IMR-90 (cell line): ENCODE measurements at regions not wholly inside any gene's neighbourhood (a gene's known extent, or its start where the extent isn't known, plus 50 kb on each side); places are given as distances from the start of the nearest gene placed in this dataset.

ENCODE experiments used
- ATAC-seq: fragments of 200-7000 bp; cut with Tn5 transposase; 2 replicates; pipeline ENCODE4 v1.9.1; 2020; ENCODE audit warnings: low read depth, mild to moderate bottlenecking, moderate library complexity
- BruUV-seq: library from RNA; stranded (reverse); fragments of 400-500 nt; replicated peaks from 2 replicates; lab custom pipeline; 2021; lab: Mats Ljungman, UMichigan
- CTCF ChIA-PET: fragments of 300-600 bp; formaldehyde crosslinking; extraction: SDS; loops from one replicate; lab custom pipeline; 2021; ENCODE audit warnings: antibody characterized with exemption; lab: Yijun Ruan, JAX
- POLR2A ChIA-PET: fragments of 300-600 bp; sonication (Branson Sonifier 250); formaldehyde crosslinking; loops from one replicate; lab custom pipeline; 2022; ENCODE audit warnings: antibody characterized with exemption; ENCODE audit not compliant: unreplicated experiment; lab: Charles Lee
- DNase-seq: peaks from one replicate; pipeline ENCODE4 v3.0.0; 2013
- H2AFZ ChIP-seq: replicated peaks from 2 replicates; pipeline ENCODE3; 2013; ENCODE audit warnings: low read length, mild to moderate bottlenecking; ENCODE audit not compliant: poor library complexity
- H2AK5ac ChIP-seq: 2 replicates; pipeline ENCODE4 v1.6.1; 2013; ENCODE audit warnings: low read depth, low read length, inconsistent platforms
- H2AK9ac ChIP-seq: replicated peaks from 2 replicates; pipeline ENCODE3; 2013; ENCODE audit warnings: mild to moderate bottlenecking, low read depth, low read length, moderate library complexity; ENCODE audit not compliant: poor library complexity
- H2BK120ac ChIP-seq: 2 replicates; pipeline ENCODE4 v1.6.1; 2013; ENCODE audit warnings: low read depth, low read length, inconsistent platforms
- H2BK15ac ChIP-seq: 3 replicates; pipeline ENCODE4 v1.6.1; 2013; ENCODE audit warnings: low read depth, low read length, inconsistent platforms
- H2BK20ac ChIP-seq: 2 replicates; pipeline ENCODE4 v1.6.1; 2013; ENCODE audit warnings: low read depth, mild to moderate bottlenecking, inconsistent platforms, low read length, moderate library complexity
- H2BK5ac ChIP-seq: 2 replicates; pipeline ENCODE4 v1.6.1; 2013; ENCODE audit warnings: mild to moderate bottlenecking, low read depth, low read length, inconsistent platforms; ENCODE audit not compliant: poor library complexity, severe bottlenecking
- H3K14ac ChIP-seq: replicated peaks from 2 replicates; pipeline ENCODE4 v1.6.1; 2013; ENCODE audit warnings: low read depth, low read length, inconsistent platforms
- H3K18ac ChIP-seq: 2 replicates; pipeline ENCODE4 v1.6.1; 2013; ENCODE audit warnings: low read depth, low read length, control low read depth
- H3K23ac ChIP-seq: 2 replicates; pipeline ENCODE4 v1.6.1; 2013; ENCODE audit warnings: low read depth, low read length, inconsistent platforms
- H3K27ac ChIP-seq: 2 replicates; pipeline ENCODE4 v1.5.1; 2013; ENCODE audit warnings: mild to moderate bottlenecking, control low read depth, low read length; ENCODE audit not compliant: insufficient read depth
- H3K27me3 ChIP-seq: 2 replicates; pipeline ENCODE4 v1.6.1; 2013; ENCODE audit warnings: low read length; ENCODE audit not compliant: control insufficient read depth, insufficient read depth
- H3K36me3 ChIP-seq: 2 replicates; pipeline ENCODE4 v1.6.1; 2013; ENCODE audit warnings: low read length, mixed read lengths; ENCODE audit not compliant: control insufficient read depth, insufficient read depth
- H3K4ac ChIP-seq: 2 replicates; pipeline ENCODE4 v1.6.1; 2013; ENCODE audit warnings: low read depth, low read length, inconsistent platforms
- H3K4me1 ChIP-seq: 2 replicates; pipeline ENCODE4 v1.6.1; 2013; ENCODE audit warnings: low read length, mixed read lengths; ENCODE audit not compliant: control insufficient read depth, insufficient read depth
- H3K4me2 ChIP-seq: 2 replicates; pipeline ENCODE4 v1.6.1; 2013; ENCODE audit warnings: low read depth, mild to moderate bottlenecking, control low read depth, low read length, moderate library complexity
- H3K4me3 ChIP-seq: 2 replicates; pipeline ENCODE4 v1.5.1; 2013; ENCODE audit warnings: low read depth, mild to moderate bottlenecking, control low read depth, low read length, moderate library complexity; ENCODE audit not compliant: insufficient read depth
- H3K56ac ChIP-seq: 2 replicates; pipeline ENCODE4 v1.6.1; 2013; ENCODE audit warnings: low read length, inconsistent platforms; ENCODE audit not compliant: insufficient read depth; ENCODE audit errors: extremely low read depth
- H3K79me1 ChIP-seq, 2 experiments: 2 replicates each; pipeline ENCODE4 v1.6.1; 2013; ENCODE audit warnings: low read length in 2 of 2, inconsistent platforms in 1 of 2, low read depth in 1 of 2
- H3K9ac ChIP-seq: 2 replicates; pipeline ENCODE4 v1.6.1; 2013; ENCODE audit warnings: low read depth, low read length, control low read depth
- H3K9me1 ChIP-seq: 2 replicates; pipeline ENCODE4 v1.6.1; 2013; ENCODE audit warnings: low read length, inconsistent platforms; ENCODE audit not compliant: insufficient read depth
- H3K9me3 ChIP-seq: 2 replicates; pipeline ENCODE4 v1.6.1; 2013; ENCODE audit warnings: low read length; ENCODE audit not compliant: control insufficient read depth, insufficient read depth
- H4K20me1 ChIP-seq: 2 replicates; pipeline ENCODE4 v1.6.1; 2013; ENCODE audit warnings: low read length, inconsistent platforms; ENCODE audit not compliant: insufficient read depth
- H4K5ac ChIP-seq: 2 replicates; pipeline ENCODE4 v1.6.1; 2013; ENCODE audit warnings: mild to moderate bottlenecking, low read depth, low read length, control low read depth
- H4K8ac ChIP-seq, 2 experiments: 2 replicates each; pipeline ENCODE4 v1.6.1; 2013; ENCODE audit warnings: low read depth in 2 of 2, low read length in 2 of 2, control low read depth in 1 of 2, inconsistent platforms in 1 of 2
- H4K91ac ChIP-seq: 2 replicates; pipeline ENCODE4 v1.6.1; 2013; ENCODE audit warnings: low read depth, low read length, inconsistent platforms; ENCODE audit not compliant: insufficient read depth
- BHLHE40 ChIP-seq: fragments of 150-350 bp; IDR thresholded peaks from 2 replicates; pipeline ENCODE4 v1.6.1; 2016; ENCODE audit warnings: mild to moderate bottlenecking, low read depth, low read length
- CEBPB ChIP-seq: IDR thresholded peaks from 2 replicates; pipeline ENCODE4 v1.6.1; 2012; ENCODE audit warnings: low read depth, low read length, improper control_type of control experiment
- CHD1 ChIP-seq: IDR thresholded peaks from 2 replicates; pipeline ENCODE4 v1.6.1; 2012; ENCODE audit warnings: low read depth, low read length, improper control_type of control experiment
- FOS ChIP-seq: fragments of 150-350 bp; IDR thresholded peaks from 2 replicates; pipeline ENCODE4 v1.6.1; 2016; ENCODE audit warnings: low read depth, low read length
- MAFK ChIP-seq: IDR thresholded peaks from 2 replicates; pipeline ENCODE4 v1.6.1; 2012; ENCODE audit warnings: low read depth, low read length, improper control_type of control experiment
- MAZ ChIP-seq: IDR thresholded peaks from 2 replicates; pipeline ENCODE4 v1.6.1; 2012; ENCODE audit warnings: low read depth, mild to moderate bottlenecking, low read length, improper control_type of control experiment, moderate library complexity, borderline replicate concordance
- MXI1 ChIP-seq: IDR thresholded peaks from 2 replicates; pipeline ENCODE4 v1.6.1; 2012; ENCODE audit warnings: low read depth, mild to moderate bottlenecking, low read length, moderate library complexity, borderline replicate concordance
- NFE2L2 ChIP-seq: fragments of 150-350 bp; IDR thresholded peaks from 2 replicates; pipeline ENCODE4 v1.6.1; 2016; ENCODE audit warnings: low read depth, mild to moderate bottlenecking, low read length
- POLR2A ChIP-seq: IDR thresholded peaks from 2 replicates; pipeline ENCODE4 v1.6.1; 2012; ENCODE audit warnings: mild to moderate bottlenecking, low read depth, low read length
- RAD21 ChIP-seq: IDR thresholded peaks from 2 replicates; pipeline ENCODE4 v1.6.1; 2012; ENCODE audit warnings: low read length, improper control_type of control experiment
- RCOR1 ChIP-seq: IDR thresholded peaks from 2 replicates; pipeline ENCODE4 v1.6.1; 2012; ENCODE audit warnings: mild to moderate bottlenecking, low read length, improper control_type of control experiment; ENCODE audit not compliant: insufficient replicate concordance
- RFX5 ChIP-seq: IDR thresholded peaks from 2 replicates; pipeline ENCODE4 v1.8.0; 2012; ENCODE audit warnings: low read depth, mild to moderate bottlenecking, low read length, moderate library complexity
- SMC3 ChIP-seq: fragments of 150-350 bp; IDR thresholded peaks from 2 replicates; pipeline ENCODE4 v1.6.1; 2016; ENCODE audit warnings: low read depth, mild to moderate bottlenecking, antibody characterized with exemption, low read length, moderate library complexity
- WGBS, 2 experiments: methylation state at CpG; one replicate each; pipeline versions ENCODE4 v1.1.5 to v1.1.7; 2013; ENCODE audit warnings: missing lambda C conversion rate in 2 of 2; ENCODE audit not compliant: insufficient read length in 1 of 2; ENCODE audit errors: extremely low coverage in 2 of 2; 5-methylcytosine and 5-hydroxymethylcytosine counted together
- dilution Hi-C: fragments of 300-500 bp; cut with HindIII; formaldehyde crosslinking; loops from one replicate; pipeline ENCODE4 v1.14.3; 2018; ENCODE audit warnings: low sequenced_read_pairs; ENCODE audit not compliant: unreplicated experiment
- in situ Hi-C: fragments of 300-500 bp; cut with MboI; formaldehyde crosslinking; loops from 3 replicates; pipeline ENCODE4 v1.14.3; 2019; ENCODE audit warnings: low sequenced_read_pairs, inconsistent platforms, mixed read lengths
- intact Hi-C: fragments of 100-400 bp; cut with micrococcal nuclease; formaldehyde crosslinking; loops from 2 replicates; pipeline ENCODE4 v1.10.0; 2022
- TF ChIP-seq, protein P1 (sequence below): fragments of 150-350 bp; IDR thresholded peaks from 2 replicates; pipeline ENCODE4 v1.6.1; 2017; ENCODE audit warnings: mild to moderate bottlenecking, antibody characterized with exemption, low read length, low read depth
- TF ChIP-seq, protein P2 (sequence below): fragments of 150-350 bp; IDR thresholded peaks from 2 replicates; pipeline ENCODE4 v1.6.1; 2016; ENCODE audit warnings: low read depth, mild to moderate bottlenecking, low read length, moderate library complexity, borderline replicate concordance

DNA sequence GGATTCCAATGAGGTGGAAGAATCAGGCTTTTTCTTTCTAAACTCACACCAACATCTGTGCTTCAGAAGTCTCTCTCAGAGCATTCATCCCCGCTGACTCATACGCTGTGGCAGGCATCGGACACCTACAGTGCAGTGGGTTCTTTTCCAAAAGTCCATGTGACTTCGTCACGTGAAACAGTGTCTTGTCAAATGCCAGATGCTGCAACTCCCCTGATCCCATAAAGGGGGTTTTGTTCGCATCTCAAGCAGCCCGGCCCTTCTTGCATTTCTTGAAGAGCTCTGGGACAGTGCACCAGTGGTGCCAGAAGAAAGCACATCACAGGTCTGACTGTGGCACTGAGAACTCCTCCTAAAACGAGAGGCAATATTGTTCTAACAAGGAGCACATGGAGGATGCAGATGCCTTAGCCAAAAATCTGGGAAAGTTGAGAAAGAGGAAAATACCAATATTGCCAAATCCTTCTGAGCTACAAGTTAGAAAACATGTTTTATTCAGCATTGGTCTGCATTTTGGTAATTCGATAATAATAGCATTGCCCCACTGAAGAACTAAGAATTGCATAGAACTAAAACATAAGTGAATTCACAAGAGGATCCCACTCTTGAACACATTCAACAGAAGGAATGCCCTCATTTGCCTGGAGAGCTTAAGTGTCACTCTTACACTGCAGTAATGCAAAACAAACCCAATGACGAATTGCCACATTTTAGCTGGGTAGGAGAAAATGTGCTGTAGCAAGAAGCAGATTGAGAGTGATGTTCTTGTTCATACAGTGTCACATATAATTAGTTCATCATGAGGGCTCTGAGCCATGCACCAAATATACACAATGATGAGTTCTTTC is 204.4 kb downstream of the CXCL12 start:
- Histone ChIP-seq H2AK9ac (no peak overlapping the region), H2BK15ac (no peak overlapping the region), H2AK5ac (no peak overlapping the region), H2BK5ac (no peak overlapping the region), H4K20me1 (no peaks in the 10 kb centered on the region), H4K8ac (0 out of 4 replicates have a peak overlapping the region, but pooled peaks of 1 of the 2 experiments have one; percentile 4), H3K27me3 (no peaks in the 10 kb centered on the region), H3K4me3 (no peak overlapping the region), H3K36me3 (no peaks in the 10 kb centered on the region), H3K23ac (no peak overlapping the region), H3K9me3 (no peaks in the 10 kb centered on the region), H3K9ac (no peak overlapping the region), H3K56ac (no peak overlapping the region), H4K5ac (no peak overlapping the region), H3K4me1 (peaks cover 7% of the 10 kb centered on the region), H4K91ac (no peak overlapping the region), H2BK20ac (0 out of 2 replicates have a peak overlapping the region, but pooled peaks have one; percentile 20), H3K79me1 (no peaks in the 10 kb centered on the region), H3K14ac (no peak overlapping the region), H3K27ac (no peak overlapping the region), H3K4me2 (no peak overlapping the region; the same call in 1 of the 2 replicates), H3K9me1 (peaks cover 12% of the 10 kb centered on the region), H3K18ac (no peak overlapping the region), H3K4ac (no peak overlapping the region), H2AFZ (peak overlapping the region; percentile 50), H2BK120ac (no peak overlapping the region)
- intact Hi-C loops = loop anchor here (10.0 kb wide), 3 partner anchors 204 to 486 kb away; partner anchors contain the start of gene CXCL12
- POLR2A ChIA-PET = interaction anchor here (0.6 kb wide), 1 partner anchor 118 kb away, joined by 9 read pairs; no protein-coding TSS in a partner anchor
- dilution Hi-C loops = no loop called here
- WGBS, 2 experiments = 68% methylated on average over 5 of the region's 10 CpGs; no CpG with 5 or more reads in 1 of the 2 experiments
- DNase-seq = peak; percentile 95
- CTCF ChIA-PET = no interaction called here
- ATAC-seq = peak; percentile 83
- BruUV-seq = no TSS peak
- in situ Hi-C loops = no loop called here
- TF ChIP-seq, protein P1, sequence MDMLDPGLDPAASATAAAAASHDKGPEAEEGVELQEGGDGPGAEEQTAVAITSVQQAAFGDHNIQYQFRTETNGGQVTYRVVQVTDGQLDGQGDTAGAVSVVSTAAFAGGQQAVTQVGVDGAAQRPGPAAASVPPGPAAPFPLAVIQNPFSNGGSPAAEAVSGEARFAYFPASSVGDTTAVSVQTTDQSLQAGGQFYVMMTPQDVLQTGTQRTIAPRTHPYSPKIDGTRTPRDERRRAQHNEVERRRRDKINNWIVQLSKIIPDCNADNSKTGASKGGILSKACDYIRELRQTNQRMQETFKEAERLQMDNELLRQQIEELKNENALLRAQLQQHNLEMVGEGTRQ = peak; percentile 93
- TF ChIP-seq NFE2L2 (no peak), BHLHE40 (peak; percentile 77), SMC3 (no peak), FOS (peak; percentile 37; the same call in 1 of the 2 replicates), MAFK (no peak), RAD21 (no peak), RCOR1 (no peak), RFX5 (no peak), POLR2A (no peak), CEBPB (no peak), CHD1 (no peak), MXI1 (no peak), MAZ (no peak)
- TF ChIP-seq, protein P2, sequence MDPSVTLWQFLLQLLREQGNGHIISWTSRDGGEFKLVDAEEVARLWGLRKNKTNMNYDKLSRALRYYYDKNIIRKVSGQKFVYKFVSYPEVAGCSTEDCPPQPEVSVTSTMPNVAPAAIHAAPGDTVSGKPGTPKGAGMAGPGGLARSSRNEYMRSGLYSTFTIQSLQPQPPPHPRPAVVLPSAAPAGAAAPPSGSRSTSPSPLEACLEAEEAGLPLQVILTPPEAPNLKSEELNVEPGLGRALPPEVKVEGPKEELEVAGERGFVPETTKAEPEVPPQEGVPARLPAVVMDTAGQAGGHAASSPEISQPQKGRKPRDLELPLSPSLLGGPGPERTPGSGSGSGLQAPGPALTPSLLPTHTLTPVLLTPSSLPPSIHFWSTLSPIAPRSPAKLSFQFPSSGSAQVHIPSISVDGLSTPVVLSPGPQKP = no peak
